A549 (cell line): ENCODE measurements at regions not wholly inside any gene's neighbourhood (a gene's known extent, or its start where the extent isn't known, plus 50 kb on each side); places are given as distances from the start of the nearest gene placed in this dataset.
"Not testable (repeated sequence)": the region's sequence is repeated elsewhere in the genome, so short reads cannot be mapped to it uniquely, and the experiment has no call there.

Source experiments
- ATAC-seq, 2 experiments: fragments of 200-7000 bp in 1 of 2; fragments of >200 bp in 1 of 2; cut with Nextera tagmentation in 1 of 2; cut with Tn5 transposase in 1 of 2; 3 replicates each; pipeline versions ENCODE4 v1.8.0 to v1.9.1; 2018 to 2020; ENCODE audit warnings: mild to moderate bottlenecking in 1 of 2, moderate library complexity in 1 of 2
- CTCF ChIA-PET: fragments of 300-600 bp; sonication (Branson Sonifier 250); formaldehyde crosslinking; extraction: SDS; loops from one replicate; lab custom pipeline; 2021; ENCODE audit warnings: antibody characterized with exemption, inconsistent platforms; lab: Yijun Ruan, JAX
- POLR2A ChIA-PET: fragments of 350-600 bp; formaldehyde crosslinking; extraction: SDS; loops from one replicate; lab custom pipeline; 2021; ENCODE audit warnings: antibody characterized with exemption, inconsistent platforms; lab: Yijun Ruan, JAX
- DNase-seq, 2 experiments: peaks; one replicate each; pipeline versions ENCODE4 v3.0.0 to v3.0.0-alpha.2; 2011 to 2016; ENCODE audit warnings: low read depth in 1 of 2, low spot score in 1 of 2
- FAIRE-seq: peaks from 2 replicates; lab custom pipeline; 2011; peaks lifted over from hg19 to GRCh38; lab: Jason Lieb, UNC
- H3K27ac ChIP-seq, 2 experiments: fragments of >200 bp; sonication (Bioruptor Twin); formaldehyde crosslinking; 3 replicates each; pipeline ENCODE4 v1.5.1; 2016 to 2017
- H3K4me1 ChIP-seq: fragments of >200 bp; sonication (Bioruptor Twin); formaldehyde crosslinking; 3 replicates; pipeline ENCODE4 v1.6.1; 2016
- H3K4me2 ChIP-seq: fragments of >200 bp; sonication (Bioruptor Twin); formaldehyde crosslinking; 3 replicates; pipeline ENCODE4 v1.6.1; 2016
- H3K4me3 ChIP-seq: fragments of >200 bp; sonication (Bioruptor Twin); formaldehyde crosslinking; 3 replicates; pipeline ENCODE4 v1.5.1; 2016
- H3K9me3 ChIP-seq: fragments of >200 bp; sonication (Bioruptor Twin); formaldehyde crosslinking; 3 replicates; pipeline ENCODE4 v1.6.1; 2016
- BHLHE40 ChIP-seq: IDR thresholded peaks from 2 replicates; pipeline ENCODE4 v1.6.1; 2012; ENCODE audit warnings: low read depth, low read length, inconsistent platforms
- CEBPB ChIP-seq, 2 experiments: fragments of >200 bp in 1 of 2; sonication (Bioruptor Twin) in 1 of 2; formaldehyde crosslinking in 1 of 2; IDR thresholded peaks; 2 replicates each; pipeline ENCODE4 v1.6.1; 2012 to 2016
- CHD4 ChIP-seq: fragments of 200-600 bp; sonication (generic); IDR thresholded peaks from 2 replicates; pipeline ENCODE4 v1.6.1; 2016; ENCODE audit warnings: antibody characterized with exemption, mild to moderate bottlenecking, borderline replicate concordance
- EHMT2 ChIP-seq: fragments of 200-600 bp; sonication (generic); IDR thresholded peaks from 2 replicates; pipeline ENCODE4 v1.6.1; 2016; ENCODE audit warnings: antibody characterized with exemption, low read depth, mild to moderate bottlenecking, moderate library complexity
- EP300 ChIP-seq, 2 experiments: fragments of >200 bp; sonication (Bioruptor Twin); formaldehyde crosslinking; IDR thresholded peaks; 2 replicates in 1 of 2; 3 replicates in 1 of 2; pipeline ENCODE4 v1.6.1; 2016 to 2017
- ESRRA ChIP-seq: fragments of 150-350 bp; IDR thresholded peaks from 2 replicates; pipeline ENCODE4 v1.6.1; 2014; ENCODE audit warnings: mild to moderate bottlenecking, low read length, borderline replicate concordance
- FOSL2 ChIP-seq, 2 experiments: fragments of 450-650 bp in 1 of 2; fragments of >200 bp in 1 of 2; sonication (Bioruptor Twin) in 1 of 2; formaldehyde crosslinking; IDR thresholded peaks; 2 replicates each; pipeline versions ENCODE4 v1.5.0 to v1.6.1; 2016 to 2020; ENCODE audit warnings: mild to moderate bottlenecking in 1 of 2, moderate library complexity in 1 of 2
- GATA3 ChIP-seq: IDR thresholded peaks from 2 replicates; pipeline ENCODE4 v1.6.1; 2012; ENCODE audit warnings: borderline replicate concordance
- HDAC2 ChIP-seq: fragments of 200-600 bp; sonication (generic); IDR thresholded peaks from 2 replicates; pipeline ENCODE4 v1.6.1; 2016
- HOXA7 ChIP-seq: fragments of 250-450 bp; sonication (Bioruptor Pico); IDR thresholded peaks from 2 replicates; pipeline ENCODE4 v1.5.0; 2020; ENCODE audit warnings: mild to moderate bottlenecking, moderate library complexity
- HOXB13 ChIP-seq: fragments of 250-450 bp; sonication (Bioruptor Pico); IDR thresholded peaks from 2 replicates; pipeline ENCODE4 v1.5.0; 2020; ENCODE audit warnings: low read depth, mild to moderate bottlenecking, moderate library complexity
- JUNB ChIP-seq: fragments of >200 bp; sonication (Bioruptor Twin); formaldehyde crosslinking; IDR thresholded peaks from 2 replicates; pipeline ENCODE4 v1.6.1; 2016
- KDM1A ChIP-seq: fragments of 200-600 bp; sonication (generic); IDR thresholded peaks from 2 replicates; pipeline ENCODE4 v1.6.1; 2016; ENCODE audit warnings: low read depth, mild to moderate bottlenecking
- KDM5A ChIP-seq: fragments of 200-600 bp; sonication (generic); IDR thresholded peaks from 2 replicates; pipeline ENCODE4 v1.6.1; 2016; ENCODE audit warnings: antibody characterized with exemption, mild to moderate bottlenecking
- MAFK ChIP-seq: fragments of 450-650 bp; IDR thresholded peaks from 2 replicates; pipeline ENCODE4 v1.6.1; 2014; ENCODE audit not compliant: partially characterized antibody
- PHF8 ChIP-seq: fragments of 200-600 bp; sonication (generic); IDR thresholded peaks from 2 replicates; pipeline ENCODE4 v1.6.1; 2016; ENCODE audit warnings: low read depth, mild to moderate bottlenecking, antibody characterized with exemption, moderate library complexity, borderline replicate concordance
- POLR2AphosphoS2 ChIP-seq: conservative IDR thresholded peaks from 2 replicates; pipeline ENCODE4 v1.6.1; 2012; ENCODE audit warnings: low read length, improper control_type of control experiment, inconsistent platforms
- TFCP2L1 ChIP-seq: fragments of 250-450 bp; sonication (Bioruptor Pico); IDR thresholded peaks from 2 replicates; pipeline ENCODE4 v1.5.0; 2021; ENCODE audit warnings: mild to moderate bottlenecking
- WGBS: methylation state at CpG from one replicate; pipeline ENCODE4 v1.1.6; 2017; ENCODE audit errors: missing lambda C conversion rate; 5-methylcytosine and 5-hydroxymethylcytosine counted together
- TF ChIP-seq, protein P1 (sequence below): IDR thresholded peaks from 2 replicates; pipeline ENCODE4 v1.6.1; 2012
- TF ChIP-seq, protein P2 (sequence below): fragments of 250-450 bp; sonication (Bioruptor Pico); IDR thresholded peaks from 2 replicates; pipeline ENCODE4 v1.5.0; 2020; ENCODE audit warnings: low read depth, mild to moderate bottlenecking, moderate library complexity
- TF ChIP-seq, protein P3 (sequence below): fragments of 200-600 bp; sonication (generic); IDR thresholded peaks from 2 replicates; pipeline ENCODE4 v1.6.1; 2016; ENCODE audit warnings: antibody characterized with exemption, mild to moderate bottlenecking, moderate library complexity
- TF ChIP-seq, protein P4 (sequence below): fragments of 450-650 bp; IDR thresholded peaks from 2 replicates; pipeline ENCODE4 v1.6.1; 2014; ENCODE audit warnings: antibody characterized with exemption
- TF ChIP-seq, protein P5 (sequence below): fragments of 150-350 bp; IDR thresholded peaks from 2 replicates; pipeline ENCODE4 v1.6.1; 2014; ENCODE audit warnings: low read depth, mild to moderate bottlenecking, low read length
- TF ChIP-seq, protein P6 (sequence below): fragments of >200 bp; sonication (Bioruptor Twin); formaldehyde crosslinking; IDR thresholded peaks from 2 replicates; pipeline ENCODE4 v1.6.1; 2016

DNA sequence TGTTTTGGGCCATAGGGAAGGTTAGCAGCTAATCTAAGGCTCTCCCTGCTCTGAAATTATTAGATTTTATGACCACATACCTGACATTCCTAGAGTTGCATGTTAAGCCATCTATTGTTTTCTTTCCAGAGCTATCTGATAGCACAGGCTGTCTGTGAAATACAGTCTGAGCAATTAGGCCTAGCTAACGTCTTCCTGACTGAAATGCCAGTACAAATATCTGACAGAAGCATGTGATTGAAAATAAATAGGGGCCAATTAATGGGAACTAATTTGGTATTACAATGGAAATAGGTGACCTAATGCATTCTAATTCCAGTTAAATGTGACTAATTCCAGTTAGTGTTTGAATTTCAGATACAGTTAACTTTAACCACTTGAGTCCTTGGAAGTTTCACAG lies 115.2 kb downstream of the C12orf75 start:
- ATAC-seq (peak in 1 of 2 experiments; percentile 65; a peak in 3 of 6 replicates), DNase-seq (peak in 1 of 2 experiments; percentile 40), FAIRE-seq (peak; percentile 23)
- Histone ChIP-seq H3K4me1 (peaks cover 26% of the 10 kb centered on the region), H3K27ac (peak overlapping the region in 1 of 2 experiments; percentile 56; a peak in 4 of 6 replicates), H3K4me3 (no peak overlapping the region), H3K9me3 (peaks cover 7% of the 10 kb centered on the region), H3K4me2 (peak overlapping the region; percentile 63)
- WGBS: 18% methylated on average over 1 of the region's 1 CpG
- CTCF ChIA-PET: no interaction called here
- POLR2A ChIA-PET: no interaction called here
- no peak for TF ChIP-seq KDM1A
- TF ChIP-seq, protein P1, sequence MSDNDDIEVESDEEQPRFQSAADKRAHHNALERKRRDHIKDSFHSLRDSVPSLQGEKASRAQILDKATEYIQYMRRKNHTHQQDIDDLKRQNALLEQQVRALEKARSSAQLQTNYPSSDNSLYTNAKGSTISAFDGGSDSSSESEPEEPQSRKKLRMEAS: peak; percentile 25; the same call in 1 of the 2 replicates
- TF ChIP-seq CEBPB (IDR thresholded peaks at IDR 0.05): peak in 1 of 2 experiments; percentile 40; a peak in 1 of 4 replicates
- peak; percentile 30; the same call in 1 of the 2 replicates for TF ChIP-seq GATA3

DNA sequence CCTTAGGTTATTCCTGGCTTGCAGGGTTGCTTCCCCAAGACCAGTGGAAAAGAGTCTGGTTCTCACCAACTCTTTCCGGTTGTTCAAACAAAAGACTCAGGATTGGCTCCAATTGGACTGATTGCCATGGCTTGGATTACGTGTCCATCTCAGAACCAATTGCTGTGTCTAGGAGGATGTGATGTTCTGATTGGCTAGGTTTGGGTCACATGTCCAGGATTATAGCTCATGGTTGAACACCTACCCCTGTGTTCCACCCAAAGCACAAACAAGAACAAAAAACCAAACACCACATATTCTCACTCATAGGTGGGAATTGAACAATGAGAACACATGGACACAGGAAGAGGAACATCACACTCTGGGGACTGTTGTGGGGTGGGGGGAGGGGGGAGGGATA lies 116.0 kb downstream of the C12orf75 start:
- DNase-seq, FAIRE-seq, H3K4me2 ChIP-seq, H3K4me3 ChIP-seq, POLR2A ChIA-PET, H3K9me3 ChIP-seq, ATAC-seq: not testable (repeated sequence)
- H3K27ac ChIP-seq: peak overlapping the region in 1 of 2 experiments; percentile 56; a peak in 3 of 6 replicates
- 100% methylated on average over 2 of the region's 2 CpGs for WGBS
- H3K4me1 ChIP-seq: peaks cover 26% of the 10 kb centered on the region
- CTCF ChIA-PET: interaction anchor here (0.7 kb wide), 1 partner anchor 692 kb away, joined by 3 read pairs; the partner anchor contains the start of gene NUAK1

DNA sequence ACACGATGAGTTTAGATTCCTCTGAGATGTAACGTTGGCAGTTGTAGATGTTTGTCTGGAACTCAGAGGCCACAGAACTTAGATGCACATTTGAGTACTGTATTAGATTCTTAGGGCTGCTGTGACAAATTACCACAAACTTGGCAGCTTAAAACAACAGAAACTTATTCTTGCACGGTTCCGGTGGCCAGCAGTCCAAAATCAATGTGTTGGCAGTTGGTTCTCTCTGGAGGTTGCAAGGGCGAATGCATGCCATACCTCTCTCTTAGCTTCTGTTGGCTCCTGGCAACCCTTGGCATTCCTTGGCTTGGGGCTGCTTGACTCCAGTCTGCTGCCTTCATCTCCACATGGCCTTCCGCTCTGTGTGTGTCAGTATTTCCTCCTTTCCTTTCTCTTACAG lies 118.9 kb downstream of the C12orf75 start:
- ATAC-seq (no peak), DNase-seq (no peak), FAIRE-seq (no peak)
- 82% methylated on average over 6 of the region's 6 CpGs for WGBS
- ChIA-PET POLR2A (no interaction called here), CTCF (no interaction called here)
- Histone ChIP-seq H3K4me3 (no peak overlapping the region), H3K27ac (no peak overlapping the region), H3K4me2 (no peak overlapping the region), H3K4me1 (peaks cover 16% of the 10 kb centered on the region), H3K9me3 (no peaks in the 10 kb centered on the region)
- TF ChIP-seq FOSL2 (IDR thresholded peaks at IDR 0.05) (no peak), FOSL2 (CRISPR knock-in tag; IDR thresholded peaks at IDR 0.05) (no peak), EP300 (IDR thresholded peaks at IDR 0.05) (no peak), EHMT2 (no peak), TFCP2L1 (no peak), HOXA7 (no peak), JUNB (no peak), HOXB13 (CRISPR knock-in tag) (no peak), HDAC2 (no peak), BHLHE40 (no peak), PHF8 (no peak), ESRRA (no peak), POLR2AphosphoS2 (no peak), KDM5A (no peak), MAFK (no peak), CHD4 (no peak)
- TF ChIP-seq, protein P2, sequence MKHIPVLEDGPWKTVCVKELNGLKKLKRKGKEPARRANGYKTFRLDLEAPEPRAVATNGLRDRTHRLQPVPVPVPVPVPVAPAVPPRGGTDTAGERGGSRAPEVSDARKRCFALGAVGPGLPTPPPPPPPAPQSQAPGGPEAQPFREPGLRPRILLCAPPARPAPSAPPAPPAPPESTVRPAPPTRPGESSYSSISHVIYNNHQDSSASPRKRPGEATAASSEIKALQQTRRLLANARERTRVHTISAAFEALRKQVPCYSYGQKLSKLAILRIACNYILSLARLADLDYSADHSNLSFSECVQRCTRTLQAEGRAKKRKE (CRISPR knock-in tag): no peak
- TF ChIP-seq, protein P3, sequence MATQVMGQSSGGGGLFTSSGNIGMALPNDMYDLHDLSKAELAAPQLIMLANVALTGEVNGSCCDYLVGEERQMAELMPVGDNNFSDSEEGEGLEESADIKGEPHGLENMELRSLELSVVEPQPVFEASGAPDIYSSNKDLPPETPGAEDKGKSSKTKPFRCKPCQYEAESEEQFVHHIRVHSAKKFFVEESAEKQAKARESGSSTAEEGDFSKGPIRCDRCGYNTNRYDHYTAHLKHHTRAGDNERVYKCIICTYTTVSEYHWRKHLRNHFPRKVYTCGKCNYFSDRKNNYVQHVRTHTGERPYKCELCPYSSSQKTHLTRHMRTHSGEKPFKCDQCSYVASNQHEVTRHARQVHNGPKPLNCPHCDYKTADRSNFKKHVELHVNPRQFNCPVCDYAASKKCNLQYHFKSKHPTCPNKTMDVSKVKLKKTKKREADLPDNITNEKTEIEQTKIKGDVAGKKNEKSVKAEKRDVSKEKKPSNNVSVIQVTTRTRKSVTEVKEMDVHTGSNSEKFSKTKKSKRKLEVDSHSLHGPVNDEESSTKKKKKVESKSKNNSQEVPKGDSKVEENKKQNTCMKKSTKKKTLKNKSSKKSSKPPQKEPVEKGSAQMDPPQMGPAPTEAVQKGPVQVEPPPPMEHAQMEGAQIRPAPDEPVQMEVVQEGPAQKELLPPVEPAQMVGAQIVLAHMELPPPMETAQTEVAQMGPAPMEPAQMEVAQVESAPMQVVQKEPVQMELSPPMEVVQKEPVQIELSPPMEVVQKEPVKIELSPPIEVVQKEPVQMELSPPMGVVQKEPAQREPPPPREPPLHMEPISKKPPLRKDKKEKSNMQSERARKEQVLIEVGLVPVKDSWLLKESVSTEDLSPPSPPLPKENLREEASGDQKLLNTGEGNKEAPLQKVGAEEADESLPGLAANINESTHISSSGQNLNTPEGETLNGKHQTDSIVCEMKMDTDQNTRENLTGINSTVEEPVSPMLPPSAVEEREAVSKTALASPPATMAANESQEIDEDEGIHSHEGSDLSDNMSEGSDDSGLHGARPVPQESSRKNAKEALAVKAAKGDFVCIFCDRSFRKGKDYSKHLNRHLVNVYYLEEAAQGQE: no peak
- TF ChIP-seq, protein P4, sequence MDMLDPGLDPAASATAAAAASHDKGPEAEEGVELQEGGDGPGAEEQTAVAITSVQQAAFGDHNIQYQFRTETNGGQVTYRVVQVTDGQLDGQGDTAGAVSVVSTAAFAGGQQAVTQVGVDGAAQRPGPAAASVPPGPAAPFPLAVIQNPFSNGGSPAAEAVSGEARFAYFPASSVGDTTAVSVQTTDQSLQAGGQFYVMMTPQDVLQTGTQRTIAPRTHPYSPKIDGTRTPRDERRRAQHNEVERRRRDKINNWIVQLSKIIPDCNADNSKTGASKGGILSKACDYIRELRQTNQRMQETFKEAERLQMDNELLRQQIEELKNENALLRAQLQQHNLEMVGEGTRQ: no peak
- TF ChIP-seq, protein P5, sequence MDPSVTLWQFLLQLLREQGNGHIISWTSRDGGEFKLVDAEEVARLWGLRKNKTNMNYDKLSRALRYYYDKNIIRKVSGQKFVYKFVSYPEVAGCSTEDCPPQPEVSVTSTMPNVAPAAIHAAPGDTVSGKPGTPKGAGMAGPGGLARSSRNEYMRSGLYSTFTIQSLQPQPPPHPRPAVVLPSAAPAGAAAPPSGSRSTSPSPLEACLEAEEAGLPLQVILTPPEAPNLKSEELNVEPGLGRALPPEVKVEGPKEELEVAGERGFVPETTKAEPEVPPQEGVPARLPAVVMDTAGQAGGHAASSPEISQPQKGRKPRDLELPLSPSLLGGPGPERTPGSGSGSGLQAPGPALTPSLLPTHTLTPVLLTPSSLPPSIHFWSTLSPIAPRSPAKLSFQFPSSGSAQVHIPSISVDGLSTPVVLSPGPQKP: no peak
- TF ChIP-seq, protein P6, sequence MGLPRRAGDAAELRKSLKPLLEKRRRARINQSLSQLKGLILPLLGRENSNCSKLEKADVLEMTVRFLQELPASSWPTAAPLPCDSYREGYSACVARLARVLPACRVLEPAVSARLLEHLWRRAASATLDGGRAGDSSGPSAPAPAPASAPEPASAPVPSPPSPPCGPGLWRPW: no peak
